Tibial nerve (tissue), 4 donors: ENCODE measurements at regions not wholly inside any gene's neighbourhood (a gene's known extent, or its start where the extent isn't known, plus 50 kb on each side); places are given as distances from the start of the nearest gene placed in this dataset.

Source experiments
- CTCF ChIP-seq, 5 experiments: fragments of 200-600 bp in 3 of 5; fragments of 450-650 bp in 2 of 5; sonication (generic) in 3 of 5; IDR thresholded peaks; one replicate each; pipeline ENCODE4 v1.5.1; 2016 to 2019; ENCODE audit warnings: antibody characterized with exemption in 5 of 5, mild to moderate bottlenecking in 3 of 5, moderate library complexity in 2 of 5
- EP300 ChIP-seq, 2 donors: sonication (generic); formaldehyde crosslinking; IDR thresholded peaks; one replicate each; pipeline ENCODE4 v1.6.1; 2017; ENCODE audit warnings: antibody characterized with exemption in 2 of 2, mild to moderate bottlenecking in 1 of 2
- POLR2A ChIP-seq, 2 donors: fragments of 450-650 bp; IDR thresholded peaks; one replicate each; pipeline ENCODE4 v1.6.1; 2017; ENCODE audit warnings: antibody characterized with exemption in 2 of 2, mild to moderate bottlenecking in 2 of 2, moderate library complexity in 2 of 2

- no peak for TF ChIP-seq CTCF (IDR thresholded peaks at IDR 0.05)
- no peak for TF ChIP-seq POLR2A (IDR thresholded peaks at IDR 0.05)
- no peak for TF ChIP-seq EP300 (IDR thresholded peaks at IDR 0.05)
Measured at GRCh38 chr3:175896655-175897054, 1037.5 kb downstream of the NAALADL2 start.
